ENCODE measurements at regions not wholly inside any gene's neighbourhood (a gene's known extent, or its start where the extent isn't known, plus 50 kb on each side); places are given as distances from the start of the nearest gene placed in this dataset.

GRCh38 chr16:50419116-50419515 is 50.3 kb upstream of the BRD7 start:
- TF ChIP-seq CBX2 (IDR thresholded peaks at IDR 0.05; ENCODE audit: borderline replicate concordance, low read depth) (no peak), RAD21 (conservative IDR thresholded peaks at IDR 0.05 in 1 of 2, IDR thresholded peaks at IDR 0.05 in 1 of 2) (no peak), HMGXB4 (CRISPR knock-in tag; IDR thresholded peaks at IDR 0.05; ENCODE audit: borderline replicate concordance) (no peak), CTCF (IDR thresholded peaks at IDR 0.05) (no peak), CHD4 (IDR thresholded peaks at IDR 0.05; ENCODE audit: borderline replicate concordance) (no peak), REST (IDR thresholded peaks at IDR 0.05) (no peak), SMC3 (IDR thresholded peaks at IDR 0.05) (no peak), EP300 (IDR thresholded peaks at IDR 0.05) (no peak)
